ENCODE measurements at regions not wholly inside any gene's neighbourhood (a gene's known extent, or its start where the extent isn't known, plus 50 kb on each side); places are given as distances from the start of the nearest gene placed in this dataset.

DNA sequence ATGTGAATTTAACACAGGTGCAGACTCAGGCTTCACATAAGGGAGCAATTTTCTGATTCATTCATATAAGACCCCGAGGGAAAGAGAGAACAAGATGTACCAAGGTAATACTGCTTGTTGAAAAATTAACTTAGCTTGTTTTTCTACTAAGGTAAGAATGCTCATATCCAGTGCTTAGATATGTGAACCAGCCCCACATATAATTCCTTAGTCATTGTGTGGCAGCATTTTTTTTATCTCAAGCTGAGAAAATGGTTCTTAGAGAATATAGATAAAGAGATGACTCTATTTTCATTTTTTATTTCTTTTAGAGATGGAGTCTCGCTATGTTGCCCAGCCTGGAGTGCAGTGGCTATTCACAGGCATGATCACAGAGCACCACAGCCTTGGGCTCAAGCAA lies 121.8 kb upstream of the SEM1 start:
- Histone ChIP-seq H3K4me2 (ENCODE audit: low read length) (no peak overlapping the region), H3K9me2 (ENCODE audit: insufficient read depth, low read length) (no peaks in the 10 kb centered on the region), H2AFZ (ENCODE audit: low read length) (no peak overlapping the region), H3K36me3 (ENCODE audit: insufficient read depth, low read length) (no peaks in the 10 kb centered on the region), H3K4me1 (ENCODE audit: insufficient read depth, low read length, poor library complexity, severe bottlenecking) (no peaks in the 10 kb centered on the region), H3K79me2 (ENCODE audit: insufficient read depth, low read depth, low read length) (no peaks in the 10 kb centered on the region), H4K20me1 (ENCODE audit: insufficient read depth, low read length) (no peaks in the 10 kb centered on the region), H3K27ac (ENCODE audit: low read depth, low read length, poor library complexity, severe bottlenecking) (no peak overlapping the region), H3K9me3 (ENCODE audit: low read length) (no peaks in the 10 kb centered on the region), H3K4me3 (ENCODE audit: low read depth, low read length, poor library complexity, severe bottlenecking) (no peak overlapping the region)
- ChIA-PET POLR2A (no interaction called here), CTCF (ENCODE audit: unreplicated experiment) (no interaction called here)
- DNase-seq (ENCODE audit: low spot score) = no peak
- intact Hi-C loops (cut with micrococcal nuclease; ENCODE audit: unreplicated experiment) = no loop called here
- no TSS peak for BruUV-seq (replicated peaks)
- no peak for TF ChIP-seq EZH2phosphoT487 (IDR thresholded peaks at IDR 0.05; ENCODE audit: borderline replicate concordance, low read depth, low read length)
- TF ChIP-seq, protein P1, sequence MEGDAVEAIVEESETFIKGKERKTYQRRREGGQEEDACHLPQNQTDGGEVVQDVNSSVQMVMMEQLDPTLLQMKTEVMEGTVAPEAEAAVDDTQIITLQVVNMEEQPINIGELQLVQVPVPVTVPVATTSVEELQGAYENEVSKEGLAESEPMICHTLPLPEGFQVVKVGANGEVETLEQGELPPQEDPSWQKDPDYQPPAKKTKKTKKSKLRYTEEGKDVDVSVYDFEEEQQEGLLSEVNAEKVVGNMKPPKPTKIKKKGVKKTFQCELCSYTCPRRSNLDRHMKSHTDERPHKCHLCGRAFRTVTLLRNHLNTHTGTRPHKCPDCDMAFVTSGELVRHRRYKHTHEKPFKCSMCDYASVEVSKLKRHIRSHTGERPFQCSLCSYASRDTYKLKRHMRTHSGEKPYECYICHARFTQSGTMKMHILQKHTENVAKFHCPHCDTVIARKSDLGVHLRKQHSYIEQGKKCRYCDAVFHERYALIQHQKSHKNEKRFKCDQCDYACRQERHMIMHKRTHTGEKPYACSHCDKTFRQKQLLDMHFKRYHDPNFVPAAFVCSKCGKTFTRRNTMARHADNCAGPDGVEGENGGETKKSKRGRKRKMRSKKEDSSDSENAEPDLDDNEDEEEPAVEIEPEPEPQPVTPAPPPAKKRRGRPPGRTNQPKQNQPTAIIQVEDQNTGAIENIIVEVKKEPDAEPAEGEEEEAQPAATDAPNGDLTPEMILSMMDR (conservative IDR thresholded peaks at IDR 0.05; ENCODE audit: low read length) = no peak

DNA sequence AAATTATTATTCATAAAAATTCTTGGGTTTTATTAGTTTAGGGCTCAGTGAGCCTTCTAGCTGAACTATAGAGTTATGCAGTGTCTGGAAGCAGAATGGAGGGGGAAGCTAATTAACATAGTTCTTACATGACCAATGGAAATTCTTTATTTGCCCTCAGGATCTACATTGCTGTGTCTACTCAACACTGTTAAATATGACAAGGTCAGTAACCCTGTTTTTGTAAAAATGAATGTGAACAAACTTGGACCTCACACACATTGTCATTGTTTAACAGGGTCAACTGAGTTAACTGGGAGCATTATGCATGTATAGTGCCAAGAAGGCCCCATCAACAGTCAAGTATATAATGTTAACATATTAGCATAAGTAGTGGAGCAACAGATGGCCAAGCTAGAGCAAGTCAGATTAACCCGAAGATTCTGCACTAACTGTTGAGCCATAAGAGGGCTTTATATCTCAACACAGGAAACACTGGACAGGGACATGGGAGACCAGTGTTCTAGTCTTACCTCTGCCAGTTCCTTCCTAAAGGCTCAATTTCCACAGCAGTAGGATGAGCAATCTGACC lies 122.5 kb upstream of the SEM1 start:
- DNase-seq (ENCODE audit: low spot score) = no peak
- no peak for TF ChIP-seq EZH2phosphoT487 (IDR thresholded peaks at IDR 0.05; ENCODE audit: borderline replicate concordance, low read depth, low read length)
- TF ChIP-seq, protein P1 (conservative IDR thresholded peaks at IDR 0.05; ENCODE audit: low read length) = no peak
- Histone ChIP-seq H3K9me2 (ENCODE audit: insufficient read depth, low read length) (no peaks in the 10 kb centered on the region), H3K27ac (ENCODE audit: low read depth, low read length, poor library complexity, severe bottlenecking) (no peak overlapping the region), H3K36me3 (ENCODE audit: insufficient read depth, low read length) (no peaks in the 10 kb centered on the region), H2AFZ (ENCODE audit: low read length) (no peak overlapping the region), H4K20me1 (ENCODE audit: insufficient read depth, low read length) (no peaks in the 10 kb centered on the region), H3K4me1 (ENCODE audit: insufficient read depth, low read length, poor library complexity, severe bottlenecking) (no peaks in the 10 kb centered on the region), H3K4me3 (ENCODE audit: low read depth, low read length, poor library complexity, severe bottlenecking) (no peak overlapping the region), H3K79me2 (ENCODE audit: insufficient read depth, low read depth, low read length) (no peaks in the 10 kb centered on the region), H3K9me3 (ENCODE audit: low read length) (no peaks in the 10 kb centered on the region), H3K4me2 (ENCODE audit: low read length) (no peak overlapping the region)
- CTCF ChIA-PET (ENCODE audit: unreplicated experiment) = no interaction called here
- POLR2A ChIA-PET = no interaction called here
- intact Hi-C loops (cut with micrococcal nuclease; ENCODE audit: unreplicated experiment) = no loop called here
- BruUV-seq (replicated peaks) = no TSS peak

DNA sequence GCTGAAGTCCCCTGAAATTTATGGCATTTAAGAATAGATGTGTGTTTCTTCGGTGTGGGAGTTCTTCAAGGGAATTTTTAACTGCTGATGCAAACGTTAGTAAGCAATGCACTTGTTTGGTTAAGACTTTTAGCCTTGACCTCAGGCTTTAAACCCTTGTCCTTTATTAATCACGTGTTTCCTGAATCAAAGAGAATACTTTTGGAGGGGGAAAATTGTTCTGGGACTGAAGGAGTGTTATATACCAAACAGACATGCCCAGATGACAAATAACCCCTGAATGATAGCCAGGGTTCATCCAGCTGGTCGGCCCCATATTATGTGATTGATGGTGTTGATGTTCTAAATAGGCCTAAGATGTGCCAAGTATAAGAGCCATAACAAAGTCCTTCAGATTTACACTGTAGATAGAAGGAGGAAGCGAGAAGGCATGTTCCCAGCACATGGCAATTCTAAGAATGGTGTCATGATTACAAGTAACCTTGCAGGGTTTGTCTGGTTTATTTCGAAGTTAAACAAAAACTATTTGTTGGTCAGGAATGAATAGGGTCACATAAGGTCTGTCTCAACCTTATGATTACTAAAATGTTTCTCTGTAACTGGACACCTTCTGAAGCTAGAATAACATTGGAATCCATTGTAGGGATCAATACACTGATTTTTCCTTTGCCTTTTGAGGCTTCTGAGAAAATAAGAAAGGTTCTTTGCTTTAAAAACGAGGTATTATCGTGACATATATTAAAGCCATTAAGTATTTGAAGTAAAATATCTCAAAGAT lies 124.2 kb upstream of the SEM1 start:
- no peak overlapping the region for H2AFZ ChIP-seq (ENCODE audit: low read length)
- TF ChIP-seq, protein P1 (conservative IDR thresholded peaks at IDR 0.05; ENCODE audit: low read length) = no peak
- TF ChIP-seq EZH2phosphoT487 (IDR thresholded peaks at IDR 0.05; ENCODE audit: borderline replicate concordance, low read depth, low read length) = no peak
- DNase-seq (ENCODE audit: low spot score) = no peak
- no peak overlapping the region for H3K4me3 ChIP-seq (ENCODE audit: low read depth, low read length, poor library complexity, severe bottlenecking)
- ChIA-PET CTCF (ENCODE audit: unreplicated experiment) (no interaction called here), POLR2A (no interaction called here)
- H3K4me1 ChIP-seq (ENCODE audit: insufficient read depth, low read length, poor library complexity, severe bottlenecking) = no peaks in the 10 kb centered on the region
- H3K9me3 ChIP-seq (ENCODE audit: low read length) = no peaks in the 10 kb centered on the region
- H3K79me2 ChIP-seq (ENCODE audit: insufficient read depth, low read depth, low read length) = no peaks in the 10 kb centered on the region
- intact Hi-C loops (cut with micrococcal nuclease; ENCODE audit: unreplicated experiment) = no loop called here
- H4K20me1 ChIP-seq (ENCODE audit: insufficient read depth, low read length) = no peaks in the 10 kb centered on the region
- no peak overlapping the region for H3K4me2 ChIP-seq (ENCODE audit: low read length)
- no TSS peak for BruUV-seq (replicated peaks)
- H3K9me2 ChIP-seq (ENCODE audit: insufficient read depth, low read length) = no peaks in the 10 kb centered on the region
- H3K27ac ChIP-seq (ENCODE audit: low read depth, low read length, poor library complexity, severe bottlenecking) = no peak overlapping the region
- H3K36me3 ChIP-seq (ENCODE audit: insufficient read depth, low read length) = no peaks in the 10 kb centered on the region
